Mucosa of stomach (tissue), 1 donor: ENCODE measurements at regions not wholly inside any gene's neighbourhood (a gene's known extent, or its start where the extent isn't known, plus 50 kb on each side); places are given as distances from the start of the nearest gene placed in this dataset.

Experiments used
- H3K27me3 ChIP-seq: one replicate; pipeline ENCODE4 v1.7.0; 2013; ENCODE audit warnings: mild to moderate bottlenecking, low read length; ENCODE audit not compliant: control insufficient read depth, insufficient read depth
- H3K36me3 ChIP-seq: one replicate; pipeline ENCODE4 v1.7.0; 2013; ENCODE audit warnings: low read length; ENCODE audit not compliant: control insufficient read depth, insufficient read depth
- H3K4me1 ChIP-seq: one replicate; pipeline ENCODE4 v1.7.0; 2013; ENCODE audit warnings: mild to moderate bottlenecking, low read length; ENCODE audit not compliant: control insufficient read depth, insufficient read depth
- H3K4me3 ChIP-seq: one replicate; pipeline ENCODE4 v1.7.0; 2013; ENCODE audit warnings: low read length
- H3K9ac ChIP-seq: one replicate; pipeline ENCODE4 v1.7.0; 2013; ENCODE audit warnings: mild to moderate bottlenecking, low read length, moderate library complexity
- H3K9me3 ChIP-seq: one replicate; pipeline ENCODE4 v1.7.0; 2013; ENCODE audit warnings: mild to moderate bottlenecking, low read length, moderate library complexity; ENCODE audit not compliant: control insufficient read depth
- donor health status: Pancreatic carcinoma.

GRCh38 chr11:116360221-116360941 is 412.4 kb downstream of the BUD13 start:
- no peaks in the 10 kb centered on the region for H3K4me1 ChIP-seq
- no peaks in the 10 kb centered on the region for H3K36me3 ChIP-seq
- H3K4me3 ChIP-seq = no peak overlapping the region
- no peaks in the 10 kb centered on the region for H3K9me3 ChIP-seq
- H3K9ac ChIP-seq = no peak overlapping the region
- no peaks in the 10 kb centered on the region for H3K27me3 ChIP-seq

GRCh38 chr11:116357784-116358544 is 414.8 kb downstream of the BUD13 start:
- Histone ChIP-seq H3K9me3 (no peaks in the 10 kb centered on the region), H3K9ac (no peak overlapping the region), H3K36me3 (no peaks in the 10 kb centered on the region), H3K27me3 (no peaks in the 10 kb centered on the region), H3K4me3 (no peak overlapping the region), H3K4me1 (no peaks in the 10 kb centered on the region)

DNA sequence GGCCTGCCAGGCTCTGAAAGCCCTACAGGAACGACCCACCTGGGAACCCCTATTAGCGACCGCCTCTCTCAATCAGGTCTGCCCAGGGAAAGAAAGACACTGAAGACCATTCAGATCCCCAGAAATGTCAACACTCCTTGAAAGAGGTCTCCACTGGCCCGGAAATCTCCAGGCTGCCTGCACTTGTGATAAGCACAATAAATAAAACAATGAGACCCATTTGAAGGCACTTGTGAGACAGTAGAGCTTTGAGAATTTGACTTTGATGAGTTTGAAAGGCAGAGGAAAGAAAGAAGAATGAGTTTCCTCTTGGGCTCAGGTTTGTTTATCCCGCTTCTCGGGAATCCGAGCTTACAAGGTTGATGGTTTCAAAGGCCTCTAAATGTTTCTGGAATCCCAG is 416.3 kb downstream of the BUD13 start:
- H3K9ac ChIP-seq = no peak overlapping the region
- no peaks in the 10 kb centered on the region for H3K27me3 ChIP-seq
- H3K4me1 ChIP-seq = no peaks in the 10 kb centered on the region
- H3K4me3 ChIP-seq = no peak overlapping the region
- H3K36me3 ChIP-seq = no peaks in the 10 kb centered on the region
- no peaks in the 10 kb centered on the region for H3K9me3 ChIP-seq

GRCh38 chr11:116355104-116355503 is 417.7 kb downstream of the BUD13 start:
- Histone ChIP-seq H3K9ac (no peak overlapping the region), H3K9me3 (no peaks in the 10 kb centered on the region), H3K27me3 (no peaks in the 10 kb centered on the region), H3K4me3 (no peak overlapping the region), H3K4me1 (no peaks in the 10 kb centered on the region), H3K36me3 (no peaks in the 10 kb centered on the region)

GRCh38 chr11:116353589-116353988 is 419.2 kb downstream of the BUD13 start:
- no peaks in the 10 kb centered on the region for H3K9me3 ChIP-seq
- no peaks in the 10 kb centered on the region for H3K4me1 ChIP-seq
- no peak overlapping the region for H3K9ac ChIP-seq
- no peaks in the 10 kb centered on the region for H3K27me3 ChIP-seq
- H3K36me3 ChIP-seq = no peaks in the 10 kb centered on the region
- no peak overlapping the region for H3K4me3 ChIP-seq

DNA sequence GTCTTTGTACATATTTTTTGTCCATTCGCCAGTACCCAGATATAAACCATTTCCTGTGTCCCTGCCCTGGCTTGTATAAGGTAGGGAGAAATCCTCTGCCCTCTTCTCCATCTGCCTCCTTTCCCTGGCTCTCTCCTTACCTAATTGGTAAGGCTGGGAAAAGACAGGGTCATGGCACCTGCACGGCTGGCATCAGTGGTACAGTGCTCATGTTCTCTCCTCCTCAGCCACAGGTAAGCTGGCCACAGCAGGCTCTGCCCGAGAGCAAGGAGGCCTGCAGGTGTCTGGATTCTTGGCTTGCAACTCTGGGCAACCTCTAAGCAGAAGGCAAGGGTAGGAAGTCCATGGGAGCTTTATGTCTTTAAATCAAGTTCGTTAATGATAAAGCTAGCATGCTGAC is 419.9 kb downstream of the BUD13 start:
- no peak overlapping the region for H3K9ac ChIP-seq
- no peaks in the 10 kb centered on the region for H3K4me1 ChIP-seq
- no peaks in the 10 kb centered on the region for H3K36me3 ChIP-seq
- no peaks in the 10 kb centered on the region for H3K9me3 ChIP-seq
- no peak overlapping the region for H3K4me3 ChIP-seq
- no peaks in the 10 kb centered on the region for H3K27me3 ChIP-seq

DNA sequence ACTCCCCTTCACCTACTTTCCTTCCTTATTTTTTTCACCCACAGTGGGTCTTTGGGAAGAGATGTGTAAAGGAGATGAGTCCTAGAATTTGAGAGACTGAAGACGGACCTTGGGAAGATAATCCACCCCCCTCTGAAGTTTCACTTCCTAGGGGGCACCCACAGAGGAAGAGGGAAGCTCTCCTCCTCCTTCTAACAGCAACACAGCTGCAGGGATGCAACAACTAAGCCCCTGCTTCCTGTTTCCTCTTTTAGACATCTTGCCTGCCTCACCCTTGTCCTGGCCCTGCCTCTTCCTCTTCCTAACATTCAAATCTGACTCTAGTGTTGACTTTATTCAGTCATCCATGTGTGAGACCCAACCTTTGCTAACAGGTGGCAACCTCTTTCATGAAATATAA is 424.6 kb downstream of the BUD13 start:
- H3K27me3 ChIP-seq = peaks cover 6% of the 10 kb centered on the region
- no peaks in the 10 kb centered on the region for H3K9me3 ChIP-seq
- H3K9ac ChIP-seq = no peak overlapping the region
- no peaks in the 10 kb centered on the region for H3K4me1 ChIP-seq
- no peak overlapping the region for H3K4me3 ChIP-seq
- no peaks in the 10 kb centered on the region for H3K36me3 ChIP-seq

- Histone ChIP-seq H3K9me3 (no peaks in the 10 kb centered on the region), H3K9ac (no peak overlapping the region), H3K27me3 (peaks cover 6% of the 10 kb centered on the region), H3K4me3 (no peak overlapping the region), H3K4me1 (no peaks in the 10 kb centered on the region), H3K36me3 (no peaks in the 10 kb centered on the region)
These were observed 427.2 kb downstream of the BUD13 start for GRCh38 chr11:116345575-116345974.

DNA sequence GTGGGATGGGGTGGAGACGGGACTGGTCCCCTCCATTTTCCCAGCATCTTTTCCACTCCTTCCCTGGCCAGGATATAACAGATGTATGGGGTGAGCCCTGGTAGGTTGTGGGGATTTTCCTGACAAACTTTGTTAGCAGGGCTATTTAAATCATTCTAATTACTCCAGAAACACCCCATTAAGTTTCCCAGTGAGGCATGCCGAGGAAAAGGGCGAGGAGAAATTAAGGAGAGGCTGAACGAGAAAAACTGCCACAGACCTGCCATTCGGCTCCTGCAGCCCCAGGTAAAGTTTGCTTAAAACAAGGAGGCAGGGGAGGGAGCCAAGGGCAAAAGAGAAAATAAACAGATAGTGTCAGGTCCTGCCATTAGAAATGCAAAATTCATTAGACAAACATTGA is 428.2 kb downstream of the BUD13 start:
- no peak overlapping the region for H3K4me3 ChIP-seq
- no peaks in the 10 kb centered on the region for H3K36me3 ChIP-seq
- H3K27me3 ChIP-seq = peaks cover 6% of the 10 kb centered on the region
- no peaks in the 10 kb centered on the region for H3K9me3 ChIP-seq
- no peak overlapping the region for H3K9ac ChIP-seq
- no peaks in the 10 kb centered on the region for H3K4me1 ChIP-seq

DNA sequence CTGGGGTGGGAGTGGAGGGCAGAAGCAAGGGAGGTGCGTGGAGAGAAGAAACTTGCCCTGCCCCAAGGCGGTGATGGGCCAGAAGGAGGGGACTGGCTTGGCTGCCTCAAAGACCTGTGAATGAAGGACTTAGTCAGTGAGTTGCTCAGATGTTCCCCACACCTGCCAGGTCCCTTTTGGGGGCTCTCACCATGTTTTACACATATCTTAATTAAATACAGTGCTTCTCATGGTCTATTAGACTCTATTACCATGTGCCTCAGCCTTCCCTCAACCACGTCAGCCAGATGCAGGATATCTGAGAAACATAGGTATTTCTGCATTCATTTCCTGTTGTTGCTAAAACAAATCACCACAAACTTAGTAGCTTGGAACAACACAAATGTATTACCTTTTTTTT is 429.5 kb downstream of the BUD13 start:
- Histone ChIP-seq H3K36me3 (no peaks in the 10 kb centered on the region), H3K27me3 (peaks cover 6% of the 10 kb centered on the region), H3K9me3 (no peaks in the 10 kb centered on the region), H3K4me1 (no peaks in the 10 kb centered on the region), H3K9ac (no peak overlapping the region), H3K4me3 (no peak overlapping the region)

DNA sequence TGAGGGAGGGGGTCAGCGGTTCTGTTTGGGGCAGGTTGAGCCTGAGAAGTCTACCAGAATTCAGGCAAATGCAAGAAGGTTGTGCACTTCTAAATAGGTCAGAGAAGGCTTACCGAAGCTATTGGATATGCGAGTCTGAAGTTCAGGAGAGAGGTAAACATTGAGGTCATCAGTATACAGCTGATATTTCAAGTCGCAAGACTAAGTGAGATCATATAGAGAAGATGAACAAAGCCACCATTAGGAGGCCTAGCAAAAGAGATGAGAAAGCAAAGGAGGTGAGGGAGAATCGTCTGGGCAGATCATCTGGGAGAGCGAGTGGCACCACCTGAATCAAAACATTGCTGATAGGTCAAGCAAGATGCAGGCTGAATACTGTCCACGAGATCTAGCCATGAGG is 430.6 kb downstream of the BUD13 start:
- Histone ChIP-seq H3K4me1 (no peaks in the 10 kb centered on the region), H3K27me3 (peaks cover 6% of the 10 kb centered on the region), H3K9ac (no peak overlapping the region), H3K4me3 (no peak overlapping the region), H3K36me3 (no peaks in the 10 kb centered on the region), H3K9me3 (no peaks in the 10 kb centered on the region)

DNA sequence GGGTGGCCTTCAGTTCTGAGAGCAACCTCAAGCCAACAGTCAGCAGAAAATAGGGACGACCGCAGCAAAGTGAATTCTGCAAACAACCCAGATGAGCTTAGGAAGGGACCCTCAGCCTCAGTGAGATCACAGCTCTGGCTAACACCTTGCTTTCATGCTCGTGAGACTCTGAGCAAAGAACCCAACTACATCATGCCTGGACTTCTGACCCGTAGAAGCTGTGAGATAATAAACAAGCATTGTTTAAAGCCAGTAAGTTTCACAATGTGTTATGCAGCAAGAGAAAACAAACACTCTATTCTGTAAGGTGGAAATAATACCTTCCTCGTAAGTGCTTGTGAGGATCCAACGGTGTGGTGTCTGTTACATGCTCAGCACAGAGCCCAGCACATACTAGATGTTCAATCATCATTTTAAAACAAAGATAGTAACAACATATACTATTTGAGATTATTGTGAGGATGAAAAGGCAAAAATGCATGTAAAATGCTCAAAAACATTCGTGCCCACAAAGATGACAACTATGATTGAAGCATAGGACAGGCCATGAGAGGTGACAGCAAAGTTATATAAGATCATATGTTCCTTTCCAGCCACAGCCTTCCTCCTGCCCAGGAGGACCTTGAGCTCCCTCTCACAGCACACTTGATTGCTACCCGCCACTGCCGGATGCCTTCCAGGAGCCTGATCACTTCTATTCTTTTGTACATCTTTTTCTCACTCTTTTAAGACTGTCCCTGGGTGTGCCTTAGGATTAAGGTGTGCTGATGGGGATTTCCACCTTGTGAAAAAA is 433.3 kb downstream of the BUD13 start:
- Histone ChIP-seq H3K27me3 (peaks cover 1% of the 10 kb centered on the region), H3K4me3 (no peak overlapping the region), H3K9ac (no peak overlapping the region), H3K36me3 (no peaks in the 10 kb centered on the region), H3K9me3 (no peaks in the 10 kb centered on the region), H3K4me1 (no peaks in the 10 kb centered on the region)
